ENCODE measurements at regions not wholly inside any gene's neighbourhood (a gene's known extent, or its start where the extent isn't known, plus 50 kb on each side); places are given as distances from the start of the nearest gene placed in this dataset.

DNA sequence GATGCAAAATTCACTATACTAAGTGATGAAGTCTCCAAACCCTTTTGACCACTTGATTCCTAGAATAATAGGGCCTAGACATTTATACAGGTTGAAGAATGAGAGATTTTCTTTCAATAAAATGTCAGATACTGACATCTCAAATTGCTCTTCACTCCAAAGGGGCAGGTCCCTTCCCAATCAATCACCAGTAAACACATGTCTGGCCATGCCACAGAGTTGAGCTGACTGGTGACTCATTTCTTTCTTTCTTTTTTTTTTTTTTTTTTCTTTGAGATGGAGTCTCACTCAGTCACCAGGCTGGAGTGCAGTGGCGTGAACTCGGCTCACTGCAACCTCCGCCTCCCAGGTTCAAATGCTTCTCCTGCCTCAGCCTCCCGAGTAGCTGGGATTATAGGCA is 388.6 kb upstream of the BTBD3 start:
- no peak for DNase-seq (ENCODE audit: low read depth in 4 of 4, low spot score in 3 of 4)

DNA sequence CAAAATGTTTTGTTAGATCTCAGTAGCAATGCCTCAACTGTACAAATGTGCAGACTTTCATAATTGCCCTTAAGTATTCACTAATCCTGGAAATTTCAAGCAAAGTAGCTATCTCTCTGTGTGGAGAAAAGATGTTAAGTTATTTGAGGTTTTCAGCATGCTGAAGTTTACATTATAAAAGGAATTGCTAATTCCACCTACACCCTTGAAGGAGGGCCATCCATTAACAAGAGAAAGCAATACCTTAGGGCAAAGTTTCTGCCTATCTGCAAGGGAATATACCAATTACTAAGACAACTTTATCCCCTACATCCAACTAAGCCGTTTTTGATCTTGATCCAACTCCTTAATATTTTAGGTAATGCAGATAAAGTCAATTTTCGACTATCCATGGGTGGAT is 380.7 kb upstream of the BTBD3 start:
- no peak for DNase-seq (ENCODE audit: low read depth in 4 of 4, low spot score in 3 of 4)

DNA sequence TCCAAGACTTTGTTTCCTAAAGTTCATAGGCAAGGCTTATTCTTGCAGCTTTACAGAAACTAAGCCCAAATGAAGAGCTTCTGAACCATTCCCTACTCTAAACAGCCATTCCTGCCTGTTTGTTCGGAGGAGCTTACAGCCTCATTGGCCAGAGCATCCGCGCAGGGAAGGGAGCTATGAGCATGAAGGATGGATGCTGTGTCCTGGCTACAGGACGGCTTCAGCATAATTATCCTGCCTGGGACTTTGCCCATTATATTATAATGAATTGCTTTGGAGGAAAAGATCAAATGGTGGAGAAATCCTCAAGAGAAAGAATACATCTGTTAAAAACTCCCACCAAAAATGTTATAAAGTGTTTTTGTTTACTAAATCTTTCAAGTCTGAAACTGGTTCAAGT is 378.2 kb upstream of the BTBD3 start:
- DNase-seq (ENCODE audit: low read depth in 4 of 4, low spot score in 3 of 4), result no peak

DNA sequence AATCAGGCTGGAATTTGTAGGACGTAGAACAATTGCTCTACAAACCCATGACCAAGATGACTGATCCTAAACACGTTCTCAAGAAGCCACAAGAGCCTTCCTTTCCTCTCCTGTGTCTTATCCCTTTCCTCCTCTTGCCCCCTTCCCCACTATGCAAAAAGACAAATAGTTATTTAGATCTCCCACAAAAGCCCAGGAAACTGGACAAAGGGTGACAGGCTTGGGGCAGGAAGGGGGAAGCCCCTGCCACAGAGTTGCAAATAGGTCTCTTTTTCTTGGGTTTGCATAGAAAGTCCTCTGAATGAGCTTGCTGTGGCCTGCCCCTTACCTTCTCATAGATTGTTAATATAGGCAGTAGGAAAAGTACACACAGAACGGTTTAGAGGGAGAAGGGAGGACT is 377.1 kb upstream of the BTBD3 start:
- DNase-seq (ENCODE audit: low read depth in 4 of 4, low spot score in 3 of 4), result no peak

DNA sequence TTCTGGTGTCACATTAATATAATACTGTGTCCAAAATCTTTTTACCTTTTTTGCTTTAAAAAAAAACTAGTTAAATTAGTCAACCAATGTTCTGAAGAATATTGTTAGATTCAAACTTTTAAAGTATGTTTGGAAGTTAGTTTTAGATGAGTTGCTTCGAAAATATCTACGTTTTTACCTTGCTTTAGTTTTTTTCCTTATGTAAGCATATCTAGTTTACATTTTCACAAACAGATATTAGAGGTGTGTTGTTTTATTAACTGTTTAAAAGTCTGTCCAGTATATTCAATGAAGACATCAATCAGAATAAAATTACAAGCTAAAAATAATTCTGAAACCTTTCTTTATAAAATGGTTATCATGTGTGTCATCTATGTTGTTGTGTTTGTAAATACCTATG is 375.0 kb upstream of the BTBD3 start:
- DNase-seq (ENCODE audit: low read depth in 4 of 4, low spot score in 3 of 4), result no peak

DNA sequence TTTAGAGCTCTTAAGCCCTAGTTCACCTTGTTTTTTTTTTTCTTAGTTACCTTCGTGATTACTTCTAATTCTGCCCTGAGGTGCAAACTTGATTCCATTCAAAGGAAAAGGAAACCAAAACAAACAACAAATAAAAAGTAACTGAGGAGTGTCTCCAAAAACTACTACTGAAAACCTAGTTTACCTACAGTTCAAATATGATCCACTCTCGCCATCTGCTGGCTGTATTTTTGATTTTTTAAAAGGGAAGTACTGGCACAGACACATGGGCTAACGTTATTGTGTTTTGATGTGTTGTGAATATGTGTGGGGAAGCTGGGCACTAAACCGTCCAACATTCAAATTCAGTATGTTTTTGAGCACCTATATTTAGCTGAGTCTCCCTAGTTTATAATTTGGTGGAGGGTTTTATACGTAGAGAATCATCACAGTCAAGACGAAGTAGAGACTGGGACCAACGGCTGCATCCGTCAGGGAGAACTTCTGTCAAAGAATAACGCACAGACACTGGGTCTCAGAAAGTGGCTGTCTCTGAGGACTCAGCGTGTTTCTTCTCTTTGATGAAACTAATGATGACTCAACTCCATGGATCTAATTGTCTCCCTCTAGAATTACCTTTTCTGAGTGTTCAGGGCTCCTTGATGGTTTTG is 373.5 kb upstream of the BTBD3 start:
- peak; percentile 51 to 71 (median 54) for DNase-seq (ENCODE audit: low read depth in 4 of 4, low spot score in 3 of 4)

DNA sequence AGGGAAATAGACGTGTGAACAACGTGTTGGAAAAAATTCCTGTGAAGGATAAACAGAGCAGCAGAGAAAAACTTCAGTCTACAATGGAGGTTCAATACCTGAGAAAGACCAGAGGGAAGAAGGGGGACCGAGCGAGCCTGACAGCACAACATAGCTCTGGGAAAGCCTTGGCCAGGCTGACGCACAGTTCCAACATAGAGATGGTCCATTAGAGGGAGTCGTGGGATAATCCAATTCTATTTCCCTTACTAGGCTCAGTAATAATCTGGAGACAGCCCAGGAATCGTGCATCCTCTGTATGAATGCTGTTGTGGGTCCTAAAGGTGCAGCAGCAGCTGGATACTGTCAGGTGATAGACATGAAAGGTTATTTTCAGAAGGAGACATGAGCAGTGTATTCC is 370.8 kb upstream of the BTBD3 start:
- DNase-seq (ENCODE audit: low read depth in 4 of 4, low spot score in 3 of 4), result no peak

DNA sequence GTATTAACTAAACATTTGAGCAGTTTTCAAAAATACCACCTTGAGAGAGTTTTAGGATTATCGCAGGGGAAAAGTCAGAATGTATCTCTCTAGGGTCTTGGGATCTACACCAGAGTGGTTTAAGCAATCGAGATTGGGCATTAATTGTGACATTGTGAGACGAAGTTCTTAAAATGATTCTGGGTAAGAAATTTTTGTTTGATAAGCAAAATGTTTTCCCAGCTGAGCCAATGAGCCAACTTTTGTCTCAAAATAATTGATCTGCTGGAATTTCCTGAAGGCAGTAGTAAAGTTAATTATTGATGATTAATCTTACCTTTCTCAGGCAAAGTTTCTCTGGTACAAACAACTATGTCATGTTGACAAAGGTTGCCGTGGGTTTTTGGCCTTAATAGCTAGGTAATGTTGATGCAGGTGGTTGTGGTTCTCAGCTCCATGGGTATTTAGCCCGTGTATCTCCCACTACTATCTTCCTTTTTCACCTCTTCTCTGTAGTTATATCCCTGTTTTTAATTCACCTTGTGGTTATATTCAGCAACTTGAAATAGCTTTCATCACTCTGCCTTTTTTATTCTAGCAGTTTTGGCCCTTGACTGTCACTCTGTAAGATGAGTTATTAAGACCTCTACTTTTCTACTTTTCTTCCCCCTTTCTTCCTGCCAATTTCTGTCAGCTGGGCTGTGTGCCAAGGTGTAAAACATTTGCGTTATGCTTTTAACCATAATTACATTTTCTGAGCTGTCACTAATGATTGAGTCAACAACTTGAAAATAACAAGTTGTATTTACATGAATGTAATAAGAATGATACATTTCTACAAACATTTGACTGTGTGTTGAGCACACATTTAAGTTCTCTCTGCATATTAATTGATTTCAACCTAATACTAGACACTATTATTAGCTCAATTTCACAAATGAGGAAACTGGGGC is 368.3 kb upstream of the BTBD3 start:
- no peak for DNase-seq (ENCODE audit: low read depth in 4 of 4, low spot score in 3 of 4)

DNA sequence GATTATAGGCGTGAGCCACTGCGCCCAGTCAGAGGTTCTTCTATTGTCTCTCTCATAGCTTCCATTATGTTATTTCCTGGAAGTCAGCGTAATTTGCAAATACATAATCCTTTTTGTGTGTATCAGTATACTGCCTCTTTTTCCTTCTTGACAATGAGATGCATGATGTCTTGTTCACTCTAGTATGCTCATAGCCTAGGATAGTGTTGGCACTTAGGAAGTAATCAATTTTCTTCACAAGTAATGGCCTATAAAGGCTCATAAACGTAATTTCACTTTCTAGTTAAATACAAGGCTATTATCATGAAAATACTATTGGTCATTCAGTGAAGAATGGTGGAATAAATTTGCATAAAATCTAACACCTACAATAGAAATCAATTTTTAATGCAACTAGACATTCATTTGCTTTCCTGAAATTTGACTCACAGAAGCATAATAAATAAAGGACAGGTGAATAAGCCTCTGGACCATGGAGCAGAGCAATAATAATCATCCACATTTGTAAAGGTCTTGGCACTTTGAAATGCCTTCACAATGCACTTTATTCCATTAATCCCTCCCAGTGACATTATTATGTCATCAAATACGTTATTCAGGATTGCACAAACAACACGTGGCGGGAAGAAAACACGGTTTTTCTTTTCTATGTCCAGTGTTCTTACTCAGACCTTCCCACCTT is 366.9 kb upstream of the BTBD3 start:
- DNase-seq (ENCODE audit: low read depth in 4 of 4, low spot score in 3 of 4), result no peak

DNA sequence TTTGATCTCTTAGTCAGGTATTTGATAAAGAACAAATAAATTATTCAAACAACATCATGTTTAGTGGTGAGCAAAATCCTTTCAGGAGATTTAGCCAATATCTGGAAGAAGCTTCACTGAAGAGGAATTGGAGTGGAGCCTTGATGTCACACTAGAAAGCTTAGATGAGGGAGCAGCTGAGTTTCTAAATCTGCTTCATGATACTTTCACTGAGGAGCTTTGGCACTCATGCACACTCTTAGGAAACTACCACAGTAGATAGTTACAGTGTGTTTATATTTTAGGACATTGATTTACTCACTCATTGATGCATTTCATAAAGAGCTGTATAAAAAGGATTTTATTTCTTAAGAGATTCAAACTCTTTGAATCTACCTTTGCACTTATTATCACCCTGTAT is 366.2 kb upstream of the BTBD3 start:
- DNase-seq (ENCODE audit: low read depth in 4 of 4, low spot score in 3 of 4), result no peak

DNA sequence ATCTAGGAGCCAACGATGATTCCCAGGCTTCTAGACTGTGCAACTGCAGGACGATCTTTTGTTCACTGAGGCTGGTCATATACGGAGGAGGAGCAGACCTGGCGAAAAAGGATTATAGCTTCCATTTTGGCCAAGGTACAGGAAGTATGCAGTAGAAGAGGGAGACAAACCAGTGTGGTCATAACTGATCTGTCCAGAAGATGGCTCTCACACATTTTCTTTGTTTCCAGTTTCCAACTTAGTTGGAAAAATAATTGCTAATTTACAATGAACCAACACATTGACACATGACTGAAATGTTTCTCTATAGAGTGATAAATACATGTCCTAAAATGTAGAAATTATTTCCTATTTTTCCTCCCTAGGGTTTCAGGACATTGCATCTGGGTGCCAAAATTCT is 364.1 kb upstream of the BTBD3 start:
- no peak for DNase-seq (ENCODE audit: low read depth in 4 of 4, low spot score in 3 of 4)

DNA sequence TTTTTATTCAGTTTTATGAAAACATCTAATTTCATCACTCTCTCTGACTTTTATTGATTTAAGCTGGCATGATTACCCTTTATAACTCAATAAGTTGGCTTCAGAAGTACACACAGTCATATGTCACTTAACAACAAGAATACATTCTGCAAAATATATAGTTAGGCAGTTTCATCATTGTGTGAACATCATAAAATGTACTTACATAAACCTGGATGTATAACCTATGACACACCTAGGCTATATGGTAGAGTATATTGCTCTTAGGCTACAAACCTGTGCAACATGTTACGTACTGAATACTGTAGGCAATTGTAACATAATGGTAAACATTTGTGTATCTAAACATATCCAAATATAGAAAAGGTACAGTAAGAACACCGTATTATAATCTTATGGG is 362.2 kb upstream of the BTBD3 start:
- no peak for DNase-seq (ENCODE audit: low read depth in 4 of 4, low spot score in 3 of 4)

DNA sequence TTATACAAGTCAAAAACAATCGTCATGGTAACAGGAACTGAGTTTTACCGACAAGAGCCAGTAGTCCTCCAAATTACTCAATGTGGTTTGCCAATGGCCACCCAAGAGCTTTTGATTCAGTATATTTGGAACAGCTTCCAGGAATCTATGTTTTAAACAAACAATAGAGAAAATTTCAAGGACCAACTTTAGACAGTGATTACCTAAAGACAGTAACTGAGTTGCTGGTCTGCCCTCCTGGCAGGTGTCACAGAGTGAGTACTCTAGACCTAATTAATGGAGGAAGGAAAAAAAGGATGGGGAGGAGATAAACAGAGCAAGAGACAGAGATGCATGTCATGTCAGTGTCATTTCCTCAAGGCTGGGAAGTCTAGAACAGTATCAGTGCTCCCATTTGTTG is 361.3 kb upstream of the BTBD3 start:
- DNase-seq (ENCODE audit: low read depth in 4 of 4, low spot score in 3 of 4), result no peak

DNA sequence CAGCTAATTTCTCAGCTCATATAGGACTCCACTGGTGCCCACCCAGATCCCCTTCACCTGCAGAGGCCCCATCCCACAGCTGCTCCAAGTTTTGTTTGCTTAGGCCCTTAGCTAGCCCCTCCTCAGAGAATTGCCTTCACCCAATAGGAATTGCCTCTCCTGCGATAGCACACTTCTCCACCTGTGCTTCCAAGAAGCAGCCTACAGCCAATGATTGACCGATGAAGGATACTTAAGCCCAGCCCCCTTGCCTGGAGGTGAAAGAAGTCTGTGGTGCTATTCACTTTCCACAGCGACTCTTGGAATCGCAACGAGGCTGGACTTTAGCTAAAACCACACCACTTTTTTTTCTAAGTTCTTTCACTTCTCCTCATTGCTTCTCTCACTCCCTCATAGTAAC is 353.2 kb upstream of the BTBD3 start:
- no peak for DNase-seq (ENCODE audit: low read depth in 4 of 4, low spot score in 3 of 4)

DNA sequence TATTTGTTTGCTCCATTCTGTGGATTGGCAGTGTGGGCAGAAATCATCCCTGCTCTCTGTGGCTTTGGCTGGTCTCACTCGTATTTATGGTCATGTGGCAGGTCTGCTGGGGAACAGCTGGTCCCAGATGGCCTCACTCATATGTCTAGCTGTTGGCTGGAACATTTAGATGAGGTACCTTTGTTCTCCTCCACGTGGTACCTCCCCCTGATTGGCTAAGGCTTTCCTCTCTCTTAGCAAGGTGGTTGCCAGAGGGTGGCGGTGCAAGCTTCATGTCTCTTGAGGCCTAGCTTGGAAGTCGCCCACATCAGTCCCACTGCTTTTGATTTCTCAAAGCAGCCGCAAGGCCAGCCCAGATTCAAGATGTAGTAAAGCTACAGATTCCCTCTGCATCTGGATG is 348.5 kb upstream of the BTBD3 start:
- DNase-seq (ENCODE audit: low read depth in 4 of 4, low spot score in 3 of 4), result no peak

DNA sequence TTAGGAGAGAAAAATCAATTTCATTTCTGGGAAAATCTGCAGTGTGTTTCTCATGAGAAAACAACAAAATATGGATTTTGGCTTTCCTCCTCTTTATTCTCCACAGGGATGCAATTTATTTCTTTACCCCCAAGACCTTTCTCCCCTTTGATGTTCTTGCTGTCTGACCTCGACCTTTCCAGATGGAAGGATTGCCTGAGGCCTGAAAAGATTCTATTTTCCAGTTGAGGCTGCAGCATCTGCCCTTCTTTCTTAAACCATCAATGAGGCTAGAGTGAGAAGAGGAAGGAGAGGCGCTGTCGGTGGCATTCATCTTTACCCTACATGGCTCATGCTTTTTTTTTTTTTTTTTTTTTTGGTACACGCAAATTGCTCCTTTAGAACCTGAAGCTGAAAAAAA is 344.2 kb upstream of the BTBD3 start:
- no peak for DNase-seq (ENCODE audit: low read depth in 4 of 4, low spot score in 3 of 4)

DNA sequence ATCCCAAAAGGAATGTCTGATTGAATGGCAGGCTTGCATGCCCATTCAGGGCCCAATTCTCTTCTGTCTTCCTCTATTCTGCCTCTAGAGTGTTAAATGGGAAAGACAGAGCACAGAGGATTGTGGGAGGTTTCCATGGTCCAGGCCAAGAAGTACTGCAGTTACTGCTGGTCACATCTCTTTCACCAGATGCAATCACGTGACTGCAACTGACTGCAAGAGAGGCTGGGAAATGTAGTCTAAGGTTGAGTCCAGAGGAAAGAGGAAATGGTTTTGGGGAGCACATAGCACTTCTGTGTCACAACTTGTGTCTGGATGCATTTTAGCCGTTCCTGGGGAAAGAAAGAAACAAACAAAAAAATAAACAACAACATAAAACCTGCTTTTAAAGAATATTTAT is 336.4 kb upstream of the BTBD3 start:
- DNase-seq (ENCODE audit: low read depth in 4 of 4, low spot score in 3 of 4), result no peak

DNA sequence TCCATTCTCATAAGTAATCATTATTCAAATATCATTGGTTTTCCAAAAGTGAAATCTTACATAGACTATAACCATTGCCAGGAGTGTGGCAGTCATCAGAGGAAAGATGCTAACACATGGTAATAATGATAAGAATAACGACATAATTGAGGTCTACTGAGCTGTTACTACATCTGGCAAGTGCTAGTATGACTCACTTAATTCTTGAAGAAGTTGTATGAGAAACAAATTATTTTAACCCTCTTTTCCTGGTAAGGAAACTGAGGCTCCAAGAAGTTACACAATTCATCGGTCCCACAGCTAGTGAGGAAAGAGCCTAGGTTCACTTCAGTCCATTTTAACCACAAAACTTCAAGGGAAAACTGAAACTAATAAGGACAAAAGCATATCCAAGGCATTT is 335.6 kb upstream of the BTBD3 start:
- DNase-seq (ENCODE audit: low read depth in 4 of 4, low spot score in 3 of 4), result no peak

DNA sequence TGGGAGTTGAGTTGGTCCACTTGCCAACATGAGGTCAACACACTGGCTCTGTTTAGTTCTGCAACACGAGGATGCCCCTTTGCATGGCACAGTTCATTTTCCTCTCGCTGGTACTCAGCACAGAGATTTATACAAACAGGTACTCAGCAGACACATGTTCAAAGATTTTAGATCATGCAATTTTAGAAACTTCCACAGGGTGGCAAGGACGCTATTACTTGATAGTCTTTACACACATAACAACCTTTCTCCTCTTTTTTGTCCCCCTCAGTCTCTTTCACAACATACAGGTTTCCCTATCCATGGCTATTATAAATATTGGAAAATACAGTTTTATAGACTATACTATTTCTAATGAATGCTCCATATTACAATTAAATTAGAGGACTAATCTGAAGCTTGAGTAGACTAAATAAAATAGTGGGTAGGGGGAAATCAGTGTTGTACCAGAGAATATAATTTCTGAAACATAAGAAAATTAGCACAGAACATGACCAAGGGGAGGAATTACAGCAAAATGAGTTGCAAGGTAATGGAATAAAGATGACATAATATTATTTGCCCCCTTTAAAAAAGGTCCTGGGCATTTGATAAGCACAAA is 331.8 kb upstream of the BTBD3 start:
- DNase-seq (ENCODE audit: low read depth in 4 of 4, low spot score in 3 of 4), result peak in 3 of 4 donors; percentile 5 to 10 (median 9)

DNA sequence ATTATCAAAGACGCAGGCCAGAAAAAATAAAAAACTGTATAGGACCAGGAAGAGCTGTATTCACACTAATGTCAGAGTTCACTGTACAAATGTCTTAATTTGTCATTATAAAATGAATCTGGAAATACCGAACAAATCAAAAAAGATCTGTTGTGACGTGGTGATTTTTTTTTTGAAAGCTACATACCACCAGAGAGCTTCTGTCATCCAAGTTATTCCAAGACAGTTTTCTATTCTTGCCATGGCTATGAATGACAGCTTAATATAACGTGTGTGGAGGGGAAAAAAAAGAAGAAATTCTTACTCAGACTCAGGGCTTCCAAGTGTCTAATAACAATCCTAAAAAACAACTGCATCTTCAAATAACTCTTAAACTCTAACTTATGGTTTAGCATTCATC is 328.8 kb upstream of the BTBD3 start:
- DNase-seq (ENCODE audit: low read depth in 4 of 4, low spot score in 3 of 4), result no peak

DNA sequence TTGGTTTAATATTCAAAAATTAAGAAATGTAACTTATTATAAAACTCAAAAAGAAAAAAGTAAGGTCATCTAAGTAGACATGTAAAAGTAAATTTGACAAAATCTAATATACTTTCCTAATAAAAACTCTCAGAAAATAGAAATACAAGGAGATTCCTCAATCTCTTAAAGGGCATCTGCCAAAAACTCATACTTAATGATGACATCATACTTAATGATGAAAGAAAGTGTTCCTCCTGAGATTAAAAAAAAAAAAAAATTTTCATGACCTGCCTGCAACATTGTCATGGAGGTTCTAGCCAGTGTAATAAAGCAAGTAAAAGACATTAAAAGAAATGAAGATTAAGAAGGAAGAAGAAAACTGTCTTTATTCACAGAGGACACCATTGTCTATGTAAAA is 325.7 kb upstream of the BTBD3 start:
- DNase-seq (ENCODE audit: low read depth in 4 of 4, low spot score in 3 of 4), result no peak

All from left renal pelvis (tissue), 4 donors.